WTC11 (cell line): ENCODE measurements at regions not wholly inside any gene's neighbourhood (a gene's known extent, or its start where the extent isn't known, plus 50 kb on each side); places are given as distances from the start of the nearest gene placed in this dataset.

Experiments used
- CTCF ChIP-seq: fragments of 200-600 bp; IDR thresholded peaks from 2 replicates; pipeline ENCODE4 v1.8.0; 2022; ENCODE audit warnings: antibody characterized with exemption
- NR1H2 ChIP-seq: sonication (generic); formaldehyde crosslinking; IDR thresholded peaks from 2 replicates; pipeline ENCODE4 v1.9.0; 2021; ENCODE audit warnings: mild to moderate bottlenecking, moderate library complexity, missing genetic modification reagents

DNA sequence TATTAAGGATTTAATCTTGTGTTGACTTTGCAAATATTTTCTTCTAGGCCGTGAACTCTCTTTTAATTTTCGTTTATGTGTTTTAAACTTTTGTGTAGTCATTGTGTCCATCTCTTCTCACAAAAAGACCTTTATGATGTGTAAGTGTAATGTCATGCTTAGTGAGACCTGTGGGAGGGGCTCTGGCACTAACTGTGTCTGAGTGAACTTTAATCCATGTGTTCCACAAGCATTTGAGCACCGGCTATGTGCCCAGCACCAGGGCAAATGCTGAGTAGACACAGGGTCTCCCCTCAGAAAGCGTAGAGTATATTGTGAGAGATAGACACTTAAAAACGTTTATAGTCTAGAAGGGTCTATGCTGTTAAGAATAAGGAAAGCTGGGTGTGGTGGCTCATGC, 272.6 kb upstream of the TUT7 start:
- TF ChIP-seq CTCF (no peak), NR1H2 (no peak)
